ENCODE measurements at regions not wholly inside any gene's neighbourhood (a gene's known extent, or its start where the extent isn't known, plus 50 kb on each side); places are given as distances from the start of the nearest gene placed in this dataset.

- H3K9me3 ChIP-seq (ENCODE audit: control insufficient read depth, low read length) = no peaks in the 10 kb centered on the region
- WGBS, 2 experiments (ENCODE audit: insufficient coverage in 2 of 2) = 94 to 96% methylated on average over 7 to 9 of the region's 9 CpGs
- H3K4me1 ChIP-seq (ENCODE audit: control insufficient read depth, insufficient read depth, low read length, poor library complexity, severe bottlenecking) = peaks cover 4% of the 10 kb centered on the region
- H3K4me3 ChIP-seq (ENCODE audit: extremely low read depth, insufficient read depth, low read length, poor library complexity, severe bottlenecking) = no peak overlapping the region
- no peaks in the 10 kb centered on the region for H3K36me3 ChIP-seq (ENCODE audit: control insufficient read depth, insufficient read depth, low read length)
- no peak overlapping the region for H3K27ac ChIP-seq (ENCODE audit: low read depth, low read length, severe bottlenecking)
Measured at GRCh38 chr10:15448598-15448997, 77.5 kb upstream of the FAM171A1 start.

GRCh38 chr10:15445006-15445390, 73.9 kb upstream of the FAM171A1 start:
- 100% methylated on average over 1 of the region's 1 CpG; no CpG with 5 or more reads in 1 of the 2 experiments for WGBS, 2 experiments (ENCODE audit: insufficient coverage in 2 of 2)
- H3K27ac ChIP-seq (ENCODE audit: low read depth, low read length, severe bottlenecking) = no peak overlapping the region
- no peak overlapping the region for H3K4me3 ChIP-seq (ENCODE audit: extremely low read depth, insufficient read depth, low read length, poor library complexity, severe bottlenecking)
- H3K36me3 ChIP-seq (ENCODE audit: control insufficient read depth, insufficient read depth, low read length) = no peaks in the 10 kb centered on the region
- H3K4me1 ChIP-seq (ENCODE audit: control insufficient read depth, insufficient read depth, low read length, poor library complexity, severe bottlenecking) = peaks cover 5% of the 10 kb centered on the region
- H3K9me3 ChIP-seq (ENCODE audit: control insufficient read depth, low read length) = no peaks in the 10 kb centered on the region

- Histone ChIP-seq H3K27ac (ENCODE audit: low read depth, low read length, severe bottlenecking) (no peak overlapping the region), H3K4me1 (ENCODE audit: control insufficient read depth, insufficient read depth, low read length, poor library complexity, severe bottlenecking) (peaks cover 10% of the 10 kb centered on the region), H3K36me3 (ENCODE audit: control insufficient read depth, insufficient read depth, low read length) (no peaks in the 10 kb centered on the region), H3K9me3 (ENCODE audit: control insufficient read depth, low read length) (no peaks in the 10 kb centered on the region), H3K4me3 (ENCODE audit: extremely low read depth, insufficient read depth, low read length, poor library complexity, severe bottlenecking) (no peak overlapping the region)
- WGBS, 2 experiments (ENCODE audit: insufficient coverage in 2 of 2) = 51 to 67% methylated on average over 1 to 5 of the region's 8 CpGs
Measured at GRCh38 chr10:15444105-15445005, 73.3 kb upstream of the FAM171A1 start.

GRCh38 chr10:15442056-15442455, 71.0 kb upstream of the FAM171A1 start:
- 90 to 92% methylated on average over 14 of the region's 14 CpGs for WGBS, 2 experiments (ENCODE audit: insufficient coverage in 2 of 2)
- Histone ChIP-seq H3K4me3 (ENCODE audit: extremely low read depth, insufficient read depth, low read length, poor library complexity, severe bottlenecking) (no peak overlapping the region), H3K36me3 (ENCODE audit: control insufficient read depth, insufficient read depth, low read length) (no peaks in the 10 kb centered on the region)

GRCh38 chr10:15440204-15440711, 69.2 kb upstream of the FAM171A1 start:
- no peak overlapping the region for H3K4me3 ChIP-seq (ENCODE audit: extremely low read depth, insufficient read depth, low read length, poor library complexity, severe bottlenecking)
- 96 to 97% methylated on average over 5 to 8 of the region's 9 CpGs for WGBS, 2 experiments (ENCODE audit: insufficient coverage in 2 of 2)

More at GRCh38 chr10:15442056-15442455, 71.0 kb upstream of the FAM171A1 start:
- H3K4me1 ChIP-seq (ENCODE audit: control insufficient read depth, insufficient read depth, low read length, poor library complexity, severe bottlenecking) = peaks cover 10% of the 10 kb centered on the region
- H3K27ac ChIP-seq (ENCODE audit: low read depth, low read length, severe bottlenecking) = no peak overlapping the region
- no peaks in the 10 kb centered on the region for H3K9me3 ChIP-seq (ENCODE audit: control insufficient read depth, low read length)

GRCh38 chr10:15439341-15439842, 68.3 kb upstream of the FAM171A1 start:
- WGBS, 2 experiments (ENCODE audit: insufficient coverage in 2 of 2) = 22 to 31% methylated on average over 8 to 9 of the region's 12 CpGs

More at GRCh38 chr10:15440204-15440711, 69.2 kb upstream of the FAM171A1 start:
- peak overlapping the region; percentile 94 for H3K27ac ChIP-seq (ENCODE audit: low read depth, low read length, severe bottlenecking)
- H3K9me3 ChIP-seq (ENCODE audit: control insufficient read depth, low read length) = no peaks in the 10 kb centered on the region
- H3K4me1 ChIP-seq (ENCODE audit: control insufficient read depth, insufficient read depth, low read length, poor library complexity, severe bottlenecking) = peaks cover 10% of the 10 kb centered on the region
- no peaks in the 10 kb centered on the region for H3K36me3 ChIP-seq (ENCODE audit: control insufficient read depth, insufficient read depth, low read length)

GRCh38 chr10:15436696-15437095, 65.6 kb upstream of the FAM171A1 start:
- 90 to 100% methylated on average over 3 to 4 of the region's 5 CpGs for WGBS, 2 experiments (ENCODE audit: insufficient coverage in 2 of 2)
- H3K27ac ChIP-seq (ENCODE audit: low read depth, low read length, severe bottlenecking) = no peak overlapping the region
- no peaks in the 10 kb centered on the region for H3K9me3 ChIP-seq (ENCODE audit: control insufficient read depth, low read length)
- H3K4me3 ChIP-seq (ENCODE audit: extremely low read depth, insufficient read depth, low read length, poor library complexity, severe bottlenecking) = no peak overlapping the region
- no peaks in the 10 kb centered on the region for H3K36me3 ChIP-seq (ENCODE audit: control insufficient read depth, insufficient read depth, low read length)
- peaks cover 12% of the 10 kb centered on the region for H3K4me1 ChIP-seq (ENCODE audit: control insufficient read depth, insufficient read depth, low read length, poor library complexity, severe bottlenecking)

More at GRCh38 chr10:15439341-15439842, 68.3 kb upstream of the FAM171A1 start:
- Histone ChIP-seq H3K4me1 (ENCODE audit: control insufficient read depth, insufficient read depth, low read length, poor library complexity, severe bottlenecking) (peaks cover 16% of the 10 kb centered on the region), H3K27ac (ENCODE audit: low read depth, low read length, severe bottlenecking) (peak overlapping the region; percentile 94), H3K36me3 (ENCODE audit: control insufficient read depth, insufficient read depth, low read length) (no peaks in the 10 kb centered on the region), H3K9me3 (ENCODE audit: control insufficient read depth, low read length) (no peaks in the 10 kb centered on the region), H3K4me3 (ENCODE audit: extremely low read depth, insufficient read depth, low read length, poor library complexity, severe bottlenecking) (peak overlapping the region; percentile 14)

GRCh38 chr10:15433850-15434537, 62.9 kb upstream of the FAM171A1 start:
- peaks cover 7% of the 10 kb centered on the region for H3K4me1 ChIP-seq (ENCODE audit: control insufficient read depth, insufficient read depth, low read length, poor library complexity, severe bottlenecking)
- no peaks in the 10 kb centered on the region for H3K9me3 ChIP-seq (ENCODE audit: control insufficient read depth, low read length)
- peak overlapping the region; percentile 1 for H3K4me3 ChIP-seq (ENCODE audit: extremely low read depth, insufficient read depth, low read length, poor library complexity, severe bottlenecking)
- no peak overlapping the region for H3K27ac ChIP-seq (ENCODE audit: low read depth, low read length, severe bottlenecking)
- H3K36me3 ChIP-seq (ENCODE audit: control insufficient read depth, insufficient read depth, low read length) = no peaks in the 10 kb centered on the region
- 34% methylated on average over 8 of the region's 9 CpGs for WGBS, 2 experiments (ENCODE audit: insufficient coverage in 2 of 2)

- Histone ChIP-seq H3K27ac (ENCODE audit: low read depth, low read length, severe bottlenecking) (no peak overlapping the region), H3K9me3 (ENCODE audit: control insufficient read depth, low read length) (no peaks in the 10 kb centered on the region), H3K4me1 (ENCODE audit: control insufficient read depth, insufficient read depth, low read length, poor library complexity, severe bottlenecking) (peaks cover 7% of the 10 kb centered on the region), H3K36me3 (ENCODE audit: control insufficient read depth, insufficient read depth, low read length) (no peaks in the 10 kb centered on the region), H3K4me3 (ENCODE audit: extremely low read depth, insufficient read depth, low read length, poor library complexity, severe bottlenecking) (no peak overlapping the region)
- 62 to 90% methylated on average over 1 to 3 of the region's 7 CpGs for WGBS, 2 experiments (ENCODE audit: insufficient coverage in 2 of 2)
Measured at GRCh38 chr10:15432266-15432665, 61.2 kb upstream of the FAM171A1 start.

GRCh38 chr10:15430969-15431771, 60.1 kb upstream of the FAM171A1 start:
- 80 to 97% methylated on average over 1 to 3 of the region's 7 CpGs for WGBS, 2 experiments (ENCODE audit: insufficient coverage in 2 of 2)
- H3K9me3 ChIP-seq (ENCODE audit: control insufficient read depth, low read length) = no peaks in the 10 kb centered on the region
- no peak overlapping the region for H3K27ac ChIP-seq (ENCODE audit: low read depth, low read length, severe bottlenecking)
- H3K4me3 ChIP-seq (ENCODE audit: extremely low read depth, insufficient read depth, low read length, poor library complexity, severe bottlenecking) = no peak overlapping the region
- peaks cover 7% of the 10 kb centered on the region for H3K4me1 ChIP-seq (ENCODE audit: control insufficient read depth, insufficient read depth, low read length, poor library complexity, severe bottlenecking)
- H3K36me3 ChIP-seq (ENCODE audit: control insufficient read depth, insufficient read depth, low read length) = no peaks in the 10 kb centered on the region

Data from mesodermal cell (in vitro differentiated cells).